ENCODE measurements at regions not wholly inside any gene's neighbourhood (a gene's known extent, or its start where the extent isn't known, plus 50 kb on each side); places are given as distances from the start of the nearest gene placed in this dataset.

- DNase-seq (ENCODE audit: low read depth) = no peak
- no peak overlapping the region for H3K4me3 ChIP-seq (ENCODE audit: control insufficient read depth, low read depth, low read length)
- no peak for TF ChIP-seq CTCF (IDR thresholded peaks at IDR 0.05; ENCODE audit: control insufficient read depth, insufficient read depth, low read depth, low read length, missing control alignments)
Measured at GRCh38 chr9:22379272-22379671, 67.4 kb upstream of the DMRTA1 start.

GRCh38 chr9:22381170-22381569, 65.5 kb upstream of the DMRTA1 start:
- no peak overlapping the region for H3K4me3 ChIP-seq (ENCODE audit: control insufficient read depth, low read depth, low read length)
- no peak for DNase-seq (ENCODE audit: low read depth)
- no peak for TF ChIP-seq CTCF (IDR thresholded peaks at IDR 0.05; ENCODE audit: control insufficient read depth, insufficient read depth, low read depth, low read length, missing control alignments)

- DNase-seq (ENCODE audit: low read depth) = no peak
- no peak overlapping the region for H3K4me3 ChIP-seq (ENCODE audit: control insufficient read depth, low read depth, low read length)
- no peak for TF ChIP-seq CTCF (IDR thresholded peaks at IDR 0.05; ENCODE audit: control insufficient read depth, insufficient read depth, low read depth, low read length, missing control alignments)
Measured at GRCh38 chr9:22382331-22382730, 64.3 kb upstream of the DMRTA1 start.

GRCh38 chr9:22383718-22384117, 62.9 kb upstream of the DMRTA1 start:
- no peak for TF ChIP-seq CTCF (IDR thresholded peaks at IDR 0.05; ENCODE audit: control insufficient read depth, insufficient read depth, low read depth, low read length, missing control alignments)
- no peak overlapping the region for H3K4me3 ChIP-seq (ENCODE audit: control insufficient read depth, low read depth, low read length)
- DNase-seq (ENCODE audit: low read depth) = no peak

GRCh38 chr9:22389271-22389670, 57.4 kb upstream of the DMRTA1 start:
- H3K4me3 ChIP-seq (ENCODE audit: control insufficient read depth, low read depth, low read length) = no peak overlapping the region
- no peak for DNase-seq (ENCODE audit: low read depth)
- TF ChIP-seq CTCF (IDR thresholded peaks at IDR 0.05; ENCODE audit: control insufficient read depth, insufficient read depth, low read depth, low read length, missing control alignments) = no peak

GRCh38 chr9:22392523-22392922, 54.1 kb upstream of the DMRTA1 start:
- TF ChIP-seq CTCF (IDR thresholded peaks at IDR 0.05; ENCODE audit: control insufficient read depth, insufficient read depth, low read depth, low read length, missing control alignments) = no peak
- DNase-seq (ENCODE audit: low read depth) = no peak
- no peak overlapping the region for H3K4me3 ChIP-seq (ENCODE audit: control insufficient read depth, low read depth, low read length)

- H3K4me3 ChIP-seq (ENCODE audit: control insufficient read depth, low read depth, low read length) = no peak overlapping the region
- TF ChIP-seq CTCF (IDR thresholded peaks at IDR 0.05; ENCODE audit: control insufficient read depth, insufficient read depth, low read depth, low read length, missing control alignments) = no peak
- no peak for DNase-seq (ENCODE audit: low read depth)
Measured at GRCh38 chr9:22395687-22396141, 50.9 kb upstream of the DMRTA1 start.
